ENCODE measurements at regions not wholly inside any gene's neighbourhood (a gene's known extent, or its start where the extent isn't known, plus 50 kb on each side); places are given as distances from the start of the nearest gene placed in this dataset.

DNA sequence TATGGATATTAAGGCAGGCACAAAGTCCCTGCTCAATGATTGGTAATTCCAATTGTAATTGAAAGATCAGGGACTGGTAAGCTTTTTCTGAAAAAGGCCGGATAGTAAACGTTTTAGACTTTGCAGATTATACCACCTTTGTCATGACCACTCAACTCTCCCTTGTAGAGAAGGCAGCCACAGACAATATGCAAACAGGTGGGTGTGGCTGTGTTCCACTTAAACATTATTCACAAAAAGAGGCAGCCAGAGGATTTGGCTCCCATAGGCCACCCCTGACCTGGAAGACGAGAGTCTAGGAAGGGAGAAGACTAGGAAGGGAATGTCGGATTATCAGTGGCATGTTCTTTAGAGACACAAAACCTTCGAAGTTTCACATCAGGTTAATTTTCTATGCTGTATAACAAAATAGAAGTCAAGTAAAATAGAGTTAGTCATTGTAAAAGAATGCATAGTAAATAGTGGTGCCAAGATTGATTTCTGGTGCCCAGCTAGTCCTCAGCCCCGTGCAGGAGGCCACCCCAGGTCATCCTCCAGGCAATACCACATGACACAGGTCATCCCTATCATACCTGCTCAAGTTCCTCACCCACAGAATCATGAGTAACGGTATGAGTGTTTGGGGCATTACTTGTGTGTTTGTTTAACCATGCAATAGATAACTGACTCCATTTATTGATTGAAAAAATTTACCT is 193.8 kb downstream of the PLPP4 start:
- TF ChIP-seq, protein P1, sequence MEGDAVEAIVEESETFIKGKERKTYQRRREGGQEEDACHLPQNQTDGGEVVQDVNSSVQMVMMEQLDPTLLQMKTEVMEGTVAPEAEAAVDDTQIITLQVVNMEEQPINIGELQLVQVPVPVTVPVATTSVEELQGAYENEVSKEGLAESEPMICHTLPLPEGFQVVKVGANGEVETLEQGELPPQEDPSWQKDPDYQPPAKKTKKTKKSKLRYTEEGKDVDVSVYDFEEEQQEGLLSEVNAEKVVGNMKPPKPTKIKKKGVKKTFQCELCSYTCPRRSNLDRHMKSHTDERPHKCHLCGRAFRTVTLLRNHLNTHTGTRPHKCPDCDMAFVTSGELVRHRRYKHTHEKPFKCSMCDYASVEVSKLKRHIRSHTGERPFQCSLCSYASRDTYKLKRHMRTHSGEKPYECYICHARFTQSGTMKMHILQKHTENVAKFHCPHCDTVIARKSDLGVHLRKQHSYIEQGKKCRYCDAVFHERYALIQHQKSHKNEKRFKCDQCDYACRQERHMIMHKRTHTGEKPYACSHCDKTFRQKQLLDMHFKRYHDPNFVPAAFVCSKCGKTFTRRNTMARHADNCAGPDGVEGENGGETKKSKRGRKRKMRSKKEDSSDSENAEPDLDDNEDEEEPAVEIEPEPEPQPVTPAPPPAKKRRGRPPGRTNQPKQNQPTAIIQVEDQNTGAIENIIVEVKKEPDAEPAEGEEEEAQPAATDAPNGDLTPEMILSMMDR (conservative IDR thresholded peaks at IDR 0.05 in 1 of 2, IDR thresholded peaks at IDR 0.05 in 1 of 2; ENCODE audit: low read depth in 1 of 2, low read length in 2 of 2) = no peak
- TF ChIP-seq EZH2 (IDR thresholded peaks at IDR 0.05; ENCODE audit: low read length, missing control alignments) = no peak

All from fibroblast of lung (primary cell).